Epithelial cell of proximal tubule (primary cell): ENCODE measurements at regions not wholly inside any gene's neighbourhood (a gene's known extent, or its start where the extent isn't known, plus 50 kb on each side); places are given as distances from the start of the nearest gene placed in this dataset.

ENCODE experiments used
- DNase-seq: peaks from one replicate; pipeline ENCODE4 v3.0.0-alpha.2; 2011; ENCODE audit warnings: low read depth
- H3K4me3 ChIP-seq: 2 replicates; pipeline ENCODE4 v1.5.1; 2011; ENCODE audit warnings: low read depth, mild to moderate bottlenecking, low read length
- TF ChIP-seq, protein P1 (sequence below): conservative IDR thresholded peaks from 2 replicates; pipeline ENCODE4 v1.5.1; 2012; ENCODE audit warnings: low read depth, mild to moderate bottlenecking, low read length

DNA sequence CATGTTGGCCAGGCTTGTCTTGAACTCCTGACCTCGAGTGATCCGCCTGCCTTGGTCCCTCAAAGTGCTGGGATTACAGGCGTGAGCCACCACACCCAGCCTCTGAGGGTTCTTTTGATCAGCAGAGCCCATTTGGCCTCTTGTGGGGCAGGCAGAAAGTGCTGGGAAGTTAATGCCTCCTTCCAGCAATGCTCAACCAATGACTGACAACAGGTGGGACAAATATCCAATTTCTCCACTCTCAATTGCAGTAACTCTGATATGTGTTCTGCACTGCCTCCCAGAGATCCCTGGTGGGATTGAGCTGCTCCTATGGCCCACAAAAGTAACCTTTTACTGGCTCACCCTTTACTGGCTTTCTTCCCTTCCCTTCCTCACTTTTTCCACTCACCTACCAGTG is 79.9 kb upstream of the APC start:
- TF ChIP-seq, protein P1, sequence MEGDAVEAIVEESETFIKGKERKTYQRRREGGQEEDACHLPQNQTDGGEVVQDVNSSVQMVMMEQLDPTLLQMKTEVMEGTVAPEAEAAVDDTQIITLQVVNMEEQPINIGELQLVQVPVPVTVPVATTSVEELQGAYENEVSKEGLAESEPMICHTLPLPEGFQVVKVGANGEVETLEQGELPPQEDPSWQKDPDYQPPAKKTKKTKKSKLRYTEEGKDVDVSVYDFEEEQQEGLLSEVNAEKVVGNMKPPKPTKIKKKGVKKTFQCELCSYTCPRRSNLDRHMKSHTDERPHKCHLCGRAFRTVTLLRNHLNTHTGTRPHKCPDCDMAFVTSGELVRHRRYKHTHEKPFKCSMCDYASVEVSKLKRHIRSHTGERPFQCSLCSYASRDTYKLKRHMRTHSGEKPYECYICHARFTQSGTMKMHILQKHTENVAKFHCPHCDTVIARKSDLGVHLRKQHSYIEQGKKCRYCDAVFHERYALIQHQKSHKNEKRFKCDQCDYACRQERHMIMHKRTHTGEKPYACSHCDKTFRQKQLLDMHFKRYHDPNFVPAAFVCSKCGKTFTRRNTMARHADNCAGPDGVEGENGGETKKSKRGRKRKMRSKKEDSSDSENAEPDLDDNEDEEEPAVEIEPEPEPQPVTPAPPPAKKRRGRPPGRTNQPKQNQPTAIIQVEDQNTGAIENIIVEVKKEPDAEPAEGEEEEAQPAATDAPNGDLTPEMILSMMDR, result no peak
- no peak overlapping the region for H3K4me3 ChIP-seq
- DNase-seq, result no peak

GRCh38 chr5:112660359-112660758 is 77.3 kb upstream of the APC start:
- no peak for DNase-seq
- TF ChIP-seq, protein P1, result no peak

DNA sequence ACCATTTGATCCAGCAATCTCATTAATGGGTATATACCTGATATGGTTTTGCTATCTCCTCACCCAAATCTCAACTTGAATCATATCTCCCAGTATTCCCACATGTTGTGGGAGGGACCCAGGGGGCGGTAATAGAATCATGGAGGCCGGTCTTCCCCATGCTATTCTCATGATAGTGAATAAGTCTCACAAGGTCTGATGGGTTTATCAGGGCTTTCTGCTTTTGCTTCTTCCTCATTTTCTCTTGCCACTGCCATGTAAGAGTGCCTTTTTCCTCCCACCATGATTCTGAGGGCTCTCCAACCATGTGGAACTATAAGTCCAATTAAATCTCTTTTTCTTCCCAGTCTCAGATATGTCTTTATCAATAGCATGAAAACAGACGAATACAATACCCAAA is 74.5 kb upstream of the APC start:
- TF ChIP-seq, protein P1, result no peak
- no peak for DNase-seq
- H3K4me3 ChIP-seq, result no peak overlapping the region

More at GRCh38 chr5:112660359-112660758, 77.3 kb upstream of the APC start:
- H3K4me3 ChIP-seq, result no peak overlapping the region

DNA sequence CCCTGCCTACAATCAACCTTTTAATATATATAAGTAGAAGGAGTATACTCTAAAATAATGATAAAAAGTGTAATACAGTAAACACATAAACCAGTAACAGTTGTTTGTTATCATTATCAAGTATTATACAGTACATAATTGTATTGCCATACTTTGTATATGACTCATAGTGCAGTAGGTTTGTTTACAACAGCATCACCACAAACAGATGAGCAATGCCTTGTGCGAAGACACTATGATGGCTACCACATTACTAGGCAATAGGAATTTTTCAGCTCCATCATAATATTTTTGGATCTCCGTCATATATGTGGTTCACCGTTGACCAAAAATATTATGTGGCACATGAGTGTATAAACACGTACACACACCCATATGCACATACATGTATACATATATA is 69.7 kb upstream of the APC start:
- TF ChIP-seq, protein P1, result no peak
- DNase-seq, result no peak
- H3K4me3 ChIP-seq, result no peak overlapping the region

DNA sequence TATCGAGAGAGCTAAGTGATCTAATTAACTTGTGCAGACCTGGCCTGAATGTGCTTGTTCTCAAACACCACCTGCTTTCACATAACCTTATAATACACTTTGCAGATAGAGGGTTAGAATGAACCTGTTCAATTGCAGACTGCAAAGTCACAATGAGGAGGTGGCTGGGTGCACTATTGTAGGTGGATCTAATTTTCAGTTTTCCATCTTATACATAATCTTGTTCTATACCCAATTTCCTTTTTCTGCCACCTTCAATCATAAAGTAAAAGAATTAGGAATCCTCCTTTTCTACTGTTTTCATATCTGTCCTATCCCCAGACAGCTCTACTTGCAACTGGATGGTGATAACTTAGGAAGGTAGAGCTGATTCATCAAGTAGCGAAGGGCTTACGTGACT is 68.8 kb upstream of the APC start:
- no peak overlapping the region for H3K4me3 ChIP-seq
- TF ChIP-seq, protein P1, result no peak
- no peak for DNase-seq

DNA sequence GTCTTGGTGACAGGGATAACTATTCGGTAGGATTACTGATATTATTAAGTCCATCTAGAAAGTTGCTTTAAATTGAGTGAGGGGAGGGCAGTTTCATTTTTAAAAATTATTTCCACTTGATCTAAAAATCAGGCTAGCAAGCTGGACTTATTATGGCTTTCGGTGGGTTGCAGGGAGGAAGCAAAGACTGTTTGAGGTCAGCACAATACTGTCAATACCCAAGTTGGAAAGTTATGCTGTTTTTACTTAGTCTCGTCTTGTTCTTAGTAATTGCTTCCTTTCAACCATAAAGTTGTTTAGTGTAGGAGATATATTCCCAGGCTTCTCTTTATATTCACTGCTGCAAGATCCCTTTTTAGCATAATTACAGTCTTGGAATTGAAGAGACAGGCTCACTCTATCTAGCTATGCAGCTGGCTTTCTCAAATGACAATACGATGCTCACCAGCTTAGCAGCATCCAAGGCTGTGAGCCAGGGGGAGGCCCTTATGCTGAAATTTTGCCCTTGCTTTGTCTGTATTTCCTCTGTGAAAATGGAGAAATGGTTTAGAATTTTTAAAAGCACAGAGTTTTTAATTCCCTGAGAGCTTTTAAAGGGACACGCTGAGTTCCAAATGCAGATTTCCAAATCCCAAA is 68.2 kb upstream of the APC start:
- TF ChIP-seq, protein P1, result no peak

GRCh38 chr5:112671687-112672086 is 66.0 kb upstream of the APC start:
- no peak overlapping the region for H3K4me3 ChIP-seq
- DNase-seq, result no peak
- TF ChIP-seq, protein P1, result no peak

More for the DNA sequence above, 68.2 kb upstream of the APC start:
- DNase-seq, result no peak
- H3K4me3 ChIP-seq, result no peak overlapping the region
